HepG2 (cell line): ENCODE measurements at regions not wholly inside any gene's neighbourhood (a gene's known extent, or its start where the extent isn't known, plus 50 kb on each side); places are given as distances from the start of the nearest gene placed in this dataset.

Experiments used
- ATAC-seq: fragments of 200-7000 bp; cut with Tn5 transposase; 3 replicates; pipeline ENCODE4 v1.9.1; 2020; ENCODE audit warnings: mild to moderate bottlenecking, moderate library complexity
- BruUV-seq: library from RNA; stranded (reverse); fragments of 400-500 nt; replicated peaks from 2 replicates; lab custom pipeline; 2021; lab: Mats Ljungman, UMichigan
- CTCF ChIA-PET: fragments of 300-600 bp; formaldehyde crosslinking; extraction: SDS; loops from one replicate; lab custom pipeline; 2021; ENCODE audit warnings: low total read pairs, inconsistent platforms, low intra/inter-chr PET ratio; lab: Yijun Ruan, JAX
- POLR2A ChIA-PET: fragments of 350-600 bp; sonication (Branson Sonifier 250); formaldehyde crosslinking; loops from one replicate; lab custom pipeline; 2020; ENCODE audit warnings: antibody characterized with exemption, inconsistent platforms; lab: Yijun Ruan, JAX
- DNase-seq: peaks from one replicate; pipeline ENCODE4 v3.0.0-alpha.2; 2015; ENCODE audit warnings: low spot score
- FAIRE-seq: peaks from 3 replicates; lab custom pipeline; 2011; peaks lifted over from hg19 to GRCh38; lab: Jason Lieb, UNC
- H2AFZ ChIP-seq: one replicate; pipeline ENCODE4 v1.6.1; 2011; ENCODE audit warnings: low read length, inconsistent platforms
- H3K27ac ChIP-seq: fragments of 300-600 bp; 3 replicates; pipeline ENCODE4 v1.8.0; 2011; ENCODE audit warnings: mixed run types, mild to moderate bottlenecking, mixed read lengths, low read length, inconsistent platforms; ENCODE audit not compliant: insufficient read depth; ENCODE audit errors: extremely low read length
- H3K27me3 ChIP-seq, 2 experiments: fragments of 200-600 bp in 1 of 2; 2 replicates in 1 of 2; 3 replicates in 1 of 2; pipeline versions ENCODE4 v1.6.0 to v1.8.0; 2011; ENCODE audit warnings: low read length in 2 of 2, mild to moderate bottlenecking in 2 of 2, moderate library complexity in 2 of 2, inconsistent platforms in 1 of 2; ENCODE audit not compliant: insufficient read depth in 2 of 2, control insufficient read depth in 1 of 2
- H3K36me3 ChIP-seq, 2 experiments: fragments of 200-600 bp in 1 of 2; replicated peaks in 1 of 2; 2 replicates in 1 of 2; 3 replicates in 1 of 2; pipeline versions ENCODE4 v1.5.1 to v1.8.0; 2011; ENCODE audit warnings: low read length in 2 of 2, inconsistent platforms in 1 of 2; ENCODE audit not compliant: insufficient read depth in 2 of 2, control insufficient read depth in 1 of 2
- H3K4me1 ChIP-seq: 2 replicates; pipeline ENCODE4 v1.5.1; 2012; ENCODE audit warnings: low read length, inconsistent platforms; ENCODE audit not compliant: insufficient read depth
- H3K4me2 ChIP-seq: 2 replicates; pipeline ENCODE4 v1.6.0; 2011; ENCODE audit warnings: low read depth, low read length, inconsistent platforms
- H3K4me3 ChIP-seq, 3 experiments: fragments of 200-600 bp in 1 of 3; sonication (generic), shearing (Covaris generic) in 1 of 3; replicated peaks in 1 of 3; 2 replicates each; pipeline ENCODE4 v1.5.1; 2011 to 2016; ENCODE audit warnings: low read length in 3 of 3, inconsistent platforms in 2 of 3, low read depth in 2 of 3, mild to moderate bottlenecking in 2 of 3, control low read depth in 1 of 3, mixed read lengths in 1 of 3; ENCODE audit not compliant: insufficient read depth in 1 of 3
- H3K79me2 ChIP-seq: one replicate; pipeline ENCODE4 v1.6.1; 2011; ENCODE audit warnings: low read length, inconsistent platforms; ENCODE audit not compliant: insufficient read depth
- H3K9ac ChIP-seq: 2 replicates; pipeline ENCODE4 v1.6.0; 2011; ENCODE audit warnings: mild to moderate bottlenecking, low read depth, low read length, inconsistent platforms; ENCODE audit not compliant: insufficient read depth
- H3K9me3 ChIP-seq: 2 replicates; pipeline ENCODE4 v1.5.1; 2012; ENCODE audit warnings: mild to moderate bottlenecking, low read length
- H4K20me1 ChIP-seq: 2 replicates; pipeline ENCODE4 v1.6.0; 2011; ENCODE audit warnings: inconsistent platforms, mild to moderate bottlenecking, low read length, moderate library complexity; ENCODE audit not compliant: insufficient read depth
- FOXO1 ChIP-seq: sonication (generic); formaldehyde crosslinking; IDR thresholded peaks from 2 replicates; pipeline ENCODE4 v1.4.0; 2020; ENCODE audit warnings: missing genetic modification reagents
- HDAC2 ChIP-seq: sonication (generic); formaldehyde crosslinking; IDR thresholded peaks from 2 replicates; pipeline ENCODE4 v1.4.0; 2020; ENCODE audit warnings: missing genetic modification reagents
- IKZF4 ChIP-seq: sonication (generic); formaldehyde crosslinking; IDR thresholded peaks from 2 replicates; pipeline ENCODE4 v1.5.1; 2020; ENCODE audit warnings: borderline replicate concordance, mild to moderate bottlenecking, low read depth, missing genetic modification reagents; ENCODE audit errors: not compliant biosample characterization
- KAT7 ChIP-seq: IDR thresholded peaks from 2 replicates; pipeline ENCODE4 v1.6.1; 2018; ENCODE audit warnings: borderline replicate concordance, missing compliant biosample characterization
- NCOA1 ChIP-seq: sonication (generic); formaldehyde crosslinking; IDR thresholded peaks from 2 replicates; pipeline ENCODE4 v1.9.0; 2021; ENCODE audit warnings: missing genetic modification reagents
- NKX3-1 ChIP-seq: sonication (generic); formaldehyde crosslinking; IDR thresholded peaks from 2 replicates; pipeline ENCODE4 v1.5.0; 2020; ENCODE audit warnings: missing genetic modification reagents
- NONO ChIP-seq, 2 experiments: fragments of 450-650 bp in 1 of 2; sonication (generic) in 1 of 2; formaldehyde crosslinking in 1 of 2; IDR thresholded peaks in 1 of 2; conservative IDR thresholded peaks in 1 of 2; 2 replicates each; pipeline versions ENCODE4 v1.6.1 to v1.8.0; 2017 to 2022; ENCODE audit warnings: mild to moderate bottlenecking in 1 of 2, missing genetic modification reagents in 1 of 2, moderate library complexity in 1 of 2
- PHF8 ChIP-seq: sonication (generic); formaldehyde crosslinking; IDR thresholded peaks from 2 replicates; pipeline ENCODE4 v1.5.0; 2020; ENCODE audit warnings: missing genetic modification reagents
- SMAD3 ChIP-seq: sonication (generic); formaldehyde crosslinking; IDR thresholded peaks from 2 replicates; pipeline ENCODE4 v1.4.0; 2020; ENCODE audit warnings: missing genetic modification reagents
- ZMYM4 ChIP-seq: sonication (generic); formaldehyde crosslinking; IDR thresholded peaks from 2 replicates; pipeline ENCODE4 v1.8.1; 2023; ENCODE audit warnings: mild to moderate bottlenecking, missing genetic modification reagents
- ZNF101 ChIP-seq: sonication (generic); formaldehyde crosslinking; IDR thresholded peaks from 2 replicates; pipeline ENCODE4 v1.4.0; 2020; ENCODE audit warnings: mild to moderate bottlenecking, low read depth, missing genetic modification reagents, borderline replicate concordance
- WGBS: methylation state at CpG from one replicate; pipeline ENCODE4 v1.1.6; 2017; ENCODE audit warnings: low lambda C conversion rate; 5-methylcytosine and 5-hydroxymethylcytosine counted together
- in situ Hi-C: cut with HindIII; loops from 2 replicates; pipeline ENCODE4 v1.10.0; 2017; ENCODE audit warnings: low pct_unique_long_range_greater_than_20kb; ENCODE audit not compliant: extremely low pct_ligation_motif_present
- intact Hi-C: fragments of 100-400 bp; cut with micrococcal nuclease; formaldehyde crosslinking; loops from one replicate; pipeline ENCODE4 v1.10.0; 2022; ENCODE audit not compliant: unreplicated experiment
- TF ChIP-seq, protein P1 (sequence below): sonication (generic); formaldehyde crosslinking; IDR thresholded peaks from 2 replicates; pipeline ENCODE4 v1.5.0; 2020; ENCODE audit warnings: mild to moderate bottlenecking, missing genetic modification reagents
- TF ChIP-seq, protein P2 (sequence below): sonication (generic); formaldehyde crosslinking; IDR thresholded peaks from 2 replicates; pipeline ENCODE4 v1.8.0; 2023; ENCODE audit warnings: mild to moderate bottlenecking, missing genetic modification reagents

DNA sequence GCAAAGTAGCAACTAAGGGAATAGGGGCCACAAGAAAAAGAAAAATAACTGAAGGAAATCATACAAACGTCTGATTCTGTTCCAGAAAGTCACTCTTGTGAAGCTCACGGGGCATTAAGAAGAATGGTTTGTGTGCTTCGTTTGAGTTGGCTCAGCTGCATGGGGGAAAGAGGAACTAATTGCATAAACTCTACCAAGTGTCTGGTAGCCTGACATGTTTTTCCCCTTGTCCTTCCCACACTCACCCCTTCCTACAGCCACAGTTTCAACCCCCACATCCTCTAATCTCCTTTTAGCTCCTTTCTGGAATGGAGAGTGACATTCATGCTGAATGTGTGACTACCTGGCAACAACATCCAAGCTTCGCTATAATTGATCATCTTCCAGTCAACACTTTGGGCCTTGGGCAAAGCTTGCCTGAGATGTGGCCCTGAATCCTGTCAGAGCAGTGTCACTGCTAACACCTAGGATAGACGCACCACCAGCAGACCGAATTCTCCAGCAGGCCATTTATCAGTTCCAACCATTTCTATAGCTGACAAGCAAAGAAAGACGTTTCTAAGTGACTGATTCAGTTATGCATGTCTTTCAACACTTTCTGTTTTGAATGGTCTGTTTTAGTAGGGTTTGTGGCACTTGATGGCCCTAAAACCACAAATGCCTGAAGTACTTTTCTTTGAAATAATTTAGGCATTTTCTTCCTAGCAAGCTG, 439.6 kb downstream of the TTLL7 start:
- WGBS = 25% methylated on average over 7 of the region's 7 CpGs
- CTCF ChIA-PET = no interaction called here
- H3K4me2 ChIP-seq = no peak overlapping the region
- H3K4me3 ChIP-seq = no peak overlapping the region
- BruUV-seq = no TSS peak
- H3K27ac ChIP-seq = no peak overlapping the region
- no peaks in the 10 kb centered on the region for H3K79me2 ChIP-seq
- no peaks in the 10 kb centered on the region for H3K4me1 ChIP-seq
- POLR2A ChIA-PET = no interaction called here
- no peak overlapping the region for H2AFZ ChIP-seq
- in situ Hi-C loops (no loop called here), intact Hi-C loops (no loop called here)
- no peaks in the 10 kb centered on the region for H4K20me1 ChIP-seq
- no peak for DNase-seq
- H3K27me3 ChIP-seq = no peaks in the 10 kb centered on the region
- no peak for ATAC-seq
- H3K9me3 ChIP-seq = peaks cover 88% of the 10 kb centered on the region
- H3K36me3 ChIP-seq = no peaks in the 10 kb centered on the region
- FAIRE-seq = no peak
- TF ChIP-seq, protein P1, sequence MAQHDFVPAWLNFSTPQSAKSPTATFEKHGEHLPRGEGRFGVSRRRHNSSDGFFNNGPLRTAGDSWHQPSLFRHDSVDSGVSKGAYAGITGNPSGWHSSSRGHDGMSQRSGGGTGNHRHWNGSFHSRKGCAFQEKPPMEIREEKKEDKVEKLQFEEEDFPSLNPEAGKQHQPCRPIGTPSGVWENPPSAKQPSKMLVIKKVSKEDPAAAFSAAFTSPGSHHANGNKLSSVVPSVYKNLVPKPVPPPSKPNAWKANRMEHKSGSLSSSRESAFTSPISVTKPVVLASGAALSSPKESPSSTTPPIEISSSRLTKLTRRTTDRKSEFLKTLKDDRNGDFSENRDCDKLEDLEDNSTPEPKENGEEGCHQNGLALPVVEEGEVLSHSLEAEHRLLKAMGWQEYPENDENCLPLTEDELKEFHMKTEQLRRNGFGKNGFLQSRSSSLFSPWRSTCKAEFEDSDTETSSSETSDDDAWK (CRISPR knock-in tag) = no peak
- TF ChIP-seq NONO (IDR thresholded peaks at IDR 0.05) (no peak), NONO (CRISPR knock-in tag; conservative IDR thresholded peaks at IDR 0.05) (no peak), NKX3-1 (CRISPR knock-in tag) (no peak), NCOA1 (CRISPR knock-in tag) (no peak), ZMYM4 (no peak), PHF8 (no peak), ZNF101 (no peak), SMAD3 (CRISPR knock-in tag) (no peak), KAT7 (no peak), IKZF4 (CRISPR knock-in tag) (no peak), FOXO1 (CRISPR knock-in tag) (no peak), HDAC2 (CRISPR knock-in tag) (no peak)
- TF ChIP-seq, protein P2, sequence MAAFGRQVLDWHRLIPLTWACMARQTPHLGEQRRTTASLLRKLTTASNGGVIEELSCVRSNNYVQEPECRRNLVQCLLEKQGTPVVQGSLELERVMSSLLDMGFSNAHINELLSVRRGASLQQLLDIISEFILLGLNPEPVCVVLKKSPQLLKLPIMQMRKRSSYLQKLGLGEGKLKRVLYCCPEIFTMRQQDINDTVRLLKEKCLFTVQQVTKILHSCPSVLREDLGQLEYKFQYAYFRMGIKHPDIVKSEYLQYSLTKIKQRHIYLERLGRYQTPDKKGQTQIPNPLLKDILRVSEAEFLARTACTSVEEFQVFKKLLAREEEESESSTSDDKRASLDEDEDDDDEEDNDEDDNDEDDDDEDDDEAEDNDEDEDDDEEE (CRISPR knock-in tag) = no peak
- H3K9ac ChIP-seq = no peak overlapping the region
